PC-9 (cell line): ENCODE measurements at regions not wholly inside any gene's neighbourhood (a gene's known extent, or its start where the extent isn't known, plus 50 kb on each side); places are given as distances from the start of the nearest gene placed in this dataset.

Experiments
- CTCF ChIP-seq: fragments of 200-600 bp; sonication (generic); conservative IDR thresholded peaks from 2 replicates; pipeline ENCODE4 v1.6.1; 2017; ENCODE audit warnings: mixed run types, antibody characterized with exemption, mild to moderate bottlenecking, moderate library complexity
- EZH2 ChIP-seq: fragments of 200-600 bp; sonication (generic); IDR thresholded peaks from 2 replicates; pipeline ENCODE4 v1.8.0; 2017; ENCODE audit warnings: antibody characterized with exemption, low read depth

GRCh38 chr5:98599016-98599415, 174.4 kb upstream of the RGMB start:
- no peak for TF ChIP-seq CTCF
- TF ChIP-seq EZH2, result no peak
